ENCODE measurements at regions not wholly inside any gene's neighbourhood (a gene's known extent, or its start where the extent isn't known, plus 50 kb on each side); places are given as distances from the start of the nearest gene placed in this dataset.
"Not testable (repeated sequence)": the region's sequence is repeated elsewhere in the genome, so short reads cannot be mapped to it uniquely, and the experiment has no call there.

DNA sequence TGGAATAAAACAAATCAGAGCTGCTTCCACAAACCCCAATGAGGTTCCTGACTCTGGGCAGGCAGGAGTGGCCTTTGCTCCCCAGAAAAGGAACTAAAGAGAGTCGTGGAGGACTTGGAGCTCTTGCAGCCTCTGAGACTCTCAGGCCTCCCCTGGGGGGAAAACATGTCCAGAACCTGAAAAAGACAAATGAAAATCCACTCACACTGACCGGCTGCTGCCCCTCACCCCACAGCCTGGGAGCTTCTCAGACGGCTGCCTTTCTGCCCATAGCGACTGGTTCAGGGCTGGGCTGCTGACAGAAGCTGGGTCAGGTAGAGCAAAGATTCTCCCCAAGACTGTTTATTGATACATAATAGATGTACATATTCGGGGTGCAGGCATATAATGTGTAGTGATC is 356.0 kb downstream of the ADGRD1 start:
- no peak for DNase-seq (ENCODE audit: low read depth in 1 of 2, low spot score in 1 of 2)
- Histone ChIP-seq H3K27me3 (ENCODE audit: insufficient read depth, poor library complexity, severe bottlenecking) (no peaks in the 10 kb centered on the region), H3K27ac (replicated peaks) (no peak overlapping the region), H3K4me3 (replicated peaks; ENCODE audit: insufficient read depth, low read length) (no peak overlapping the region)
- TF ChIP-seq POLR2AphosphoS5 (IDR thresholded peaks at IDR 0.05; ENCODE audit: low read depth) = no peak
- TF ChIP-seq, protein P1, sequence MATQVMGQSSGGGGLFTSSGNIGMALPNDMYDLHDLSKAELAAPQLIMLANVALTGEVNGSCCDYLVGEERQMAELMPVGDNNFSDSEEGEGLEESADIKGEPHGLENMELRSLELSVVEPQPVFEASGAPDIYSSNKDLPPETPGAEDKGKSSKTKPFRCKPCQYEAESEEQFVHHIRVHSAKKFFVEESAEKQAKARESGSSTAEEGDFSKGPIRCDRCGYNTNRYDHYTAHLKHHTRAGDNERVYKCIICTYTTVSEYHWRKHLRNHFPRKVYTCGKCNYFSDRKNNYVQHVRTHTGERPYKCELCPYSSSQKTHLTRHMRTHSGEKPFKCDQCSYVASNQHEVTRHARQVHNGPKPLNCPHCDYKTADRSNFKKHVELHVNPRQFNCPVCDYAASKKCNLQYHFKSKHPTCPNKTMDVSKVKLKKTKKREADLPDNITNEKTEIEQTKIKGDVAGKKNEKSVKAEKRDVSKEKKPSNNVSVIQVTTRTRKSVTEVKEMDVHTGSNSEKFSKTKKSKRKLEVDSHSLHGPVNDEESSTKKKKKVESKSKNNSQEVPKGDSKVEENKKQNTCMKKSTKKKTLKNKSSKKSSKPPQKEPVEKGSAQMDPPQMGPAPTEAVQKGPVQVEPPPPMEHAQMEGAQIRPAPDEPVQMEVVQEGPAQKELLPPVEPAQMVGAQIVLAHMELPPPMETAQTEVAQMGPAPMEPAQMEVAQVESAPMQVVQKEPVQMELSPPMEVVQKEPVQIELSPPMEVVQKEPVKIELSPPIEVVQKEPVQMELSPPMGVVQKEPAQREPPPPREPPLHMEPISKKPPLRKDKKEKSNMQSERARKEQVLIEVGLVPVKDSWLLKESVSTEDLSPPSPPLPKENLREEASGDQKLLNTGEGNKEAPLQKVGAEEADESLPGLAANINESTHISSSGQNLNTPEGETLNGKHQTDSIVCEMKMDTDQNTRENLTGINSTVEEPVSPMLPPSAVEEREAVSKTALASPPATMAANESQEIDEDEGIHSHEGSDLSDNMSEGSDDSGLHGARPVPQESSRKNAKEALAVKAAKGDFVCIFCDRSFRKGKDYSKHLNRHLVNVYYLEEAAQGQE (IDR thresholded peaks at IDR 0.05; ENCODE audit: insufficient replicate concordance, low read depth) = no peak

DNA sequence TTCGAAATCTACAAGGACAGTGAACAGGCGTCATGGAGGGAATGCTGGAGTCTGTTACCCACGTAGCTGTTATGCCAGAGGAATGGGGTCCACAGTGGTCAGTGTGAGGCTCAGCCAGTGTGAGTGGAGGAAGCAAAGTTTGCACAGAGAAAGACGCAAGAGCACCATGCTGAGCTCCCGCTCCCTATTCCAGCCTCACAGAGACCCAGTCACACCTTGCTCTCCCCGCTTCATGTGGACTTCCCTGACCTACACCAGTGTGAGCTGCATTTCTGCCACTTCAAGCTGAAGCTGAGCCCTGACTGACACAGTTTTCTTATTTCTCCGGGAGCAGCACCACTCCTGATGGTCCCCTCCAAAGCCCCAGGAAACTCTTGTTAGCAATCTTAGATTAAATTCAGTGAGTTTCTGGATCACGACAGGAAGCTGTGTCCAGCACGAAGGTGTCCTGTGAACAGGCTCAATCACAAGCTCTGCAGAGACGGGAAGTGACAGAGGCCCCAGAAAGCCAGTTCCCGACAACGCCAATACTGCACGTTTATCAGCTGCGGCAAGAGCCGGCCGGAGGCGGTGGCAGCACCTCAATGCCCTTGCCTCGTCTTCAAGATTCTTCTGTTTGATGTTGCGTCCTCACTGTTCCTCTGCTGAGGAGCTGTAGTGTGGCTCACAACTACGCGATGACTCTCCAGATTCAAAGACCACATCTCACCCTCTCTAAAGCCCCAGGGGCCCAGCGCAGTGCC is 356.7 kb downstream of the ADGRD1 start:
- H3K27ac ChIP-seq (replicated peaks); H3K4me3 ChIP-seq (replicated peaks; ENCODE audit: insufficient read depth, low read length); DNase-seq (ENCODE audit: low read depth in 1 of 2, low spot score in 1 of 2); H3K27me3 ChIP-seq (ENCODE audit: insufficient read depth, poor library complexity, severe bottlenecking): not testable (repeated sequence)

DNA sequence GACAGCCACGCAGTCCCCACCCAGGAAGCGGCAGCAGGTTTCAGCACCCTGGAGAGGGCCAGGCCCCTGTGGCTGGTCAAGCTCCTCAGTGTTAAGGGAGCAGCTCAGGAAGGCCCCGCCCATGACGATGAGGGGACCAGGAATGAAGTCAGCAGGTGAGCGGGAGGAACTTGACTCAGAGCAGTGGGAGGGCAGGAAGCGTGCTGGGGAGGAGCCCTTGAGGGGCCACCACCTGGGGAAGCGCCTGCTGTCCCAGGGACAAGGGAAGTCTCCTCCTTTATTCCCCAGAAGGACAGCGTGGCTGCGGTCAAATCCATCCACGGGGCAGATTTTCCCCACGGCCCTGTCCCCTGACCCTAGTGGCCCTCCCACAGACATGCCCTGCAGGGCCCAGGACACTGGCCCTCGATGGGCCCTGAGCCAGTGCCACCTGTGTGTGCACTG is 357.6 kb downstream of the ADGRD1 start:
- H3K27me3 ChIP-seq (ENCODE audit: insufficient read depth, poor library complexity, severe bottlenecking); H3K27ac ChIP-seq (replicated peaks); H3K4me3 ChIP-seq (replicated peaks; ENCODE audit: insufficient read depth, low read length); DNase-seq (ENCODE audit: low read depth in 1 of 2, low spot score in 1 of 2): not testable (repeated sequence)

DNA sequence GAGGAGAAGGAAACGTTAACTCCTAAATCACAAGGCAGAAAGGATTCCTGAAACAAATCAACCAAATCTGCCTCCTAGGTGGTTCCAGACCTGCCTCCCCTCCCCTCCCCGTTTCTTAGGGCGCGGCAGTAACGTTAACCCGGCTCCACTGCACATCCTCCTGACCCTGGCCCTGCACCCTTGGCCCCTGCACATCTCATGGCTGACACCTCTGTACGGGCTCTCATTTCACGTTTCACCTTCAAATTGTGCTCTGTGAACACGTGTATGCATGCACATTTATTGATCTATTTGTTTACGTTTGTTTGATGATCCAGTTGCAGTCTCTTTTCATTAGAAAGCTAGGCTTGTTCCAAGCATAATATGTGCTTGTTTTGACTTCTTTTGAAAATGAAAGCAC is 358.1 kb downstream of the ADGRD1 start:
- Histone ChIP-seq H3K27ac (replicated peaks) (no peak overlapping the region), H3K27me3 (ENCODE audit: insufficient read depth, poor library complexity, severe bottlenecking) (no peaks in the 10 kb centered on the region), H3K4me3 (replicated peaks; ENCODE audit: insufficient read depth, low read length) (no peak overlapping the region)
- DNase-seq (ENCODE audit: low read depth in 1 of 2, low spot score in 1 of 2) = no peak
- TF ChIP-seq, protein P2, sequence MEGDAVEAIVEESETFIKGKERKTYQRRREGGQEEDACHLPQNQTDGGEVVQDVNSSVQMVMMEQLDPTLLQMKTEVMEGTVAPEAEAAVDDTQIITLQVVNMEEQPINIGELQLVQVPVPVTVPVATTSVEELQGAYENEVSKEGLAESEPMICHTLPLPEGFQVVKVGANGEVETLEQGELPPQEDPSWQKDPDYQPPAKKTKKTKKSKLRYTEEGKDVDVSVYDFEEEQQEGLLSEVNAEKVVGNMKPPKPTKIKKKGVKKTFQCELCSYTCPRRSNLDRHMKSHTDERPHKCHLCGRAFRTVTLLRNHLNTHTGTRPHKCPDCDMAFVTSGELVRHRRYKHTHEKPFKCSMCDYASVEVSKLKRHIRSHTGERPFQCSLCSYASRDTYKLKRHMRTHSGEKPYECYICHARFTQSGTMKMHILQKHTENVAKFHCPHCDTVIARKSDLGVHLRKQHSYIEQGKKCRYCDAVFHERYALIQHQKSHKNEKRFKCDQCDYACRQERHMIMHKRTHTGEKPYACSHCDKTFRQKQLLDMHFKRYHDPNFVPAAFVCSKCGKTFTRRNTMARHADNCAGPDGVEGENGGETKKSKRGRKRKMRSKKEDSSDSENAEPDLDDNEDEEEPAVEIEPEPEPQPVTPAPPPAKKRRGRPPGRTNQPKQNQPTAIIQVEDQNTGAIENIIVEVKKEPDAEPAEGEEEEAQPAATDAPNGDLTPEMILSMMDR (IDR thresholded peaks at IDR 0.05; ENCODE audit: insufficient read depth, low read length) = no peak
- no peak for TF ChIP-seq SPI1 (IDR thresholded peaks at IDR 0.05; ENCODE audit: borderline replicate concordance, low read depth)
- TF ChIP-seq POLR2AphosphoS5 (IDR thresholded peaks at IDR 0.05; ENCODE audit: low read depth) = no peak
- TF ChIP-seq GABPA (IDR thresholded peaks at IDR 0.05; ENCODE audit: low read depth) = no peak
- TF ChIP-seq, protein P1 (IDR thresholded peaks at IDR 0.05; ENCODE audit: insufficient replicate concordance, low read depth) = no peak

DNA sequence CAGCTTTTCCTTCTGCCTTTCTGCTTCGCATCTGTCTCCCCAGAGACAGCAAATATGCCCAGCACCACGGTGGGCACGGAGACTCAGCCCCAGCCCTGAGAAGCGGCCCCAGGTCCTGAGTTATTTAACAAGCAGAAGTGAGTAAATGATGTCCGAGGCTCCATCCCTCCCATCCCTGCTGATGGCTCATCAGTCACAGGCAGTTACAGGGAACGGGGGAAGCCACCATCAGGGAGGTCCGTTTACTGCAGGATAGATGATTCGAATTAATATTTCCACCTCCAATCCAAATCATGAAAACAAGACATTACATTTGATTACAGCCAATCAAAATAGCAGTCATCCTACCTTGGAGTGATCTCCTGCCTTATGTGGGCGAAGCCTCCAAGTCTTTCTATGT is 358.7 kb downstream of the ADGRD1 start:
- not testable (repeated sequence) for DNase-seq (ENCODE audit: low read depth in 1 of 2, low spot score in 1 of 2); H3K4me3 ChIP-seq (replicated peaks; ENCODE audit: insufficient read depth, low read length); H3K27ac ChIP-seq (replicated peaks); H3K27me3 ChIP-seq (ENCODE audit: insufficient read depth, poor library complexity, severe bottlenecking)

DNA sequence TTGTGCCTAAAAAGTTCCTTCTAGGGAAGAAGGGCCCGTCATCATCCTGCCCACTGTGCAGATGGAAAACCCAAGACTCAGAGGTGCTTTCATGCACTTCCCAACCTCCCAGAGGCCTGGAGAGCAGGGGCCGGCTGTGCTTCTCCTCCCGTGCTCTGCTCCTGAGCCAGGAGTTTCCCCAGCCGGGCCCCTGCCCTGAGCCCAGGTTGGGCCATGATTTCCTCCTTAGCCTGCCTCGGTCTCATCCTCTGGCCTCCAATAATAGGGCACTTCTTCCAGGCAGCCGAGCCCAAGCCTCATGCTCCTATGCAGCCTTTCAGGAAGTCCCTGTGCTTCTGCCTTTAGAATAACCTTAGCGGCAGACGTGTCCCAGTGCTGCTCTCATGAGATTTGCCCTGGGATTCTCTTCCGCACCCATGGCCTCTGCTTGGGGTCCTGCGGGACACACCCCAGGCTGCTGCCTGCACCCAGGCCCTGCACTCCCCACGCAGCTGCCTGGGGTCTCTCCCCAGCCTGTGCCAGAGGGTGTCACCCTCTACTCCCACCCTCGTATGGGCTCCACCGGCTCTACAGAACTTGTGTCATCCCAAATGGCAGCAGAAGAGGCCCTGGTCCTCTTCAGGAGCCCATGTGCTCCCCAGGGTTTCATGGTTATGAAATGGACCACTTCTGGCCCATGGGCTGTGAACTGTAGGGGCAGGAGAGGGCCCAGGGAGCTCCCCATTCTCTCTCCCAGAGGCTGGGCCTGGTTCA is 359.3 kb downstream of the ADGRD1 start:
- Histone ChIP-seq H3K4me3 (replicated peaks; ENCODE audit: insufficient read depth, low read length) (no peak overlapping the region), H3K27ac (replicated peaks) (no peak overlapping the region), H3K27me3 (ENCODE audit: insufficient read depth, poor library complexity, severe bottlenecking) (no peaks in the 10 kb centered on the region)
- TF ChIP-seq, protein P1 (IDR thresholded peaks at IDR 0.05; ENCODE audit: insufficient replicate concordance, low read depth) = no peak
- TF ChIP-seq GABPA (IDR thresholded peaks at IDR 0.05; ENCODE audit: low read depth) = no peak
- TF ChIP-seq, protein P2 (IDR thresholded peaks at IDR 0.05; ENCODE audit: insufficient read depth, low read length) = no peak
- no peak for TF ChIP-seq POLR2AphosphoS5 (IDR thresholded peaks at IDR 0.05; ENCODE audit: low read depth)
- no peak for TF ChIP-seq SPI1 (IDR thresholded peaks at IDR 0.05; ENCODE audit: borderline replicate concordance, low read depth)
- no peak for DNase-seq (ENCODE audit: low read depth in 1 of 2, low spot score in 1 of 2)
